Spinal cord (tissue), 9 donors: ENCODE measurements at regions not wholly inside any gene's neighbourhood (a gene's known extent, or its start where the extent isn't known, plus 50 kb on each side); places are given as distances from the start of the nearest gene placed in this dataset.

Source experiments
- DNase-seq, 6 donors: peaks; one replicate each; pipeline versions ENCODE4 v3.0.0 to v3.0.0-alpha.2; 2013 to 2015; ENCODE audit warnings: low spot score in 6 of 6, low read depth in 4 of 6
- H3K27ac ChIP-seq: one replicate; pipeline ENCODE4 v1.5.1; 2013; ENCODE audit warnings: low read depth, low read length, control low read depth
- H3K27me3 ChIP-seq: one replicate; pipeline ENCODE4 v1.6.1; 2013; ENCODE audit warnings: low read length; ENCODE audit not compliant: control insufficient read depth, insufficient read depth
- H3K36me3 ChIP-seq: one replicate; pipeline ENCODE4 v1.6.1; 2013; ENCODE audit warnings: low read length; ENCODE audit not compliant: control insufficient read depth, insufficient read depth
- H3K4me1 ChIP-seq: one replicate; pipeline ENCODE4 v1.6.1; 2013; ENCODE audit warnings: low read length; ENCODE audit not compliant: control insufficient read depth, insufficient read depth
- H3K4me3 ChIP-seq: one replicate; pipeline ENCODE4 v1.5.1; 2013; ENCODE audit warnings: low read depth, low read length, control low read depth
- H3K9me3 ChIP-seq: one replicate; pipeline ENCODE4 v1.6.1; 2013; ENCODE audit warnings: low read length; ENCODE audit not compliant: control insufficient read depth, insufficient read depth
- WGBS: methylation state at CpG from one replicate; pipeline ENCODE4 v1.1.5; 2013; ENCODE audit warnings: missing lambda C conversion rate; ENCODE audit not compliant: insufficient coverage; 5-methylcytosine and 5-hydroxymethylcytosine counted together
- donor health status: healthy.

GRCh38 chr10:78566284-78567111 lies 502.3 kb upstream of the ZMIZ1 start:
- no peaks in the 10 kb centered on the region for H3K9me3 ChIP-seq
- peaks cover 26% of the 10 kb centered on the region for H3K4me1 ChIP-seq
- WGBS = 48% methylated on average over 2 of the region's 8 CpGs
- no peak overlapping the region for H3K27ac ChIP-seq
- no peaks in the 10 kb centered on the region for H3K36me3 ChIP-seq
- no peaks in the 10 kb centered on the region for H3K27me3 ChIP-seq
- no peak overlapping the region for H3K4me3 ChIP-seq
- peak in 1 of 6 donors; percentile 47 for DNase-seq

- no peaks in the 10 kb centered on the region for H3K36me3 ChIP-seq
- H3K27ac ChIP-seq = no peak overlapping the region
- no peak overlapping the region for H3K4me3 ChIP-seq
- H3K9me3 ChIP-seq = no peaks in the 10 kb centered on the region
- peaks cover 39% of the 10 kb centered on the region for H3K4me1 ChIP-seq
- H3K27me3 ChIP-seq = no peaks in the 10 kb centered on the region
- 73% methylated on average over 10 of the region's 10 CpGs for WGBS
- DNase-seq = no peak
Measured at GRCh38 chr10:78567680-78568455, 500.9 kb upstream of the ZMIZ1 start.

GRCh38 chr10:78568620-78569019 lies 500.1 kb upstream of the ZMIZ1 start:
- Histone ChIP-seq H3K36me3 (no peaks in the 10 kb centered on the region), H3K27me3 (no peaks in the 10 kb centered on the region), H3K4me3 (no peak overlapping the region), H3K4me1 (peaks cover 36% of the 10 kb centered on the region), H3K27ac (no peak overlapping the region), H3K9me3 (no peaks in the 10 kb centered on the region)
- DNase-seq = no peak
- no CpG with 5 or more reads among the region's 2 CpGs for WGBS

- Histone ChIP-seq H3K9me3 (no peaks in the 10 kb centered on the region), H3K4me1 (peaks cover 50% of the 10 kb centered on the region), H3K27ac (peak overlapping the region; percentile 55), H3K36me3 (no peaks in the 10 kb centered on the region), H3K4me3 (no peak overlapping the region), H3K27me3 (peaks cover 2% of the 10 kb centered on the region)
- WGBS = 11% methylated on average over 7 of the region's 7 CpGs
- DNase-seq = peak in 3 of 6 donors; percentile 49 to 82 (median 77)
Measured at GRCh38 chr10:78570633-78571235, 498.0 kb upstream of the ZMIZ1 start.

GRCh38 chr10:78571286-78571685 lies 497.5 kb upstream of the ZMIZ1 start:
- Histone ChIP-seq H3K4me3 (no peak overlapping the region), H3K36me3 (no peaks in the 10 kb centered on the region), H3K4me1 (peaks cover 50% of the 10 kb centered on the region), H3K27me3 (peaks cover 2% of the 10 kb centered on the region), H3K9me3 (no peaks in the 10 kb centered on the region), H3K27ac (peak overlapping the region; percentile 55)
- WGBS = 73% methylated on average over 6 of the region's 7 CpGs
- peak in 2 of 6 donors; percentile 38 to 70 for DNase-seq

GRCh38 chr10:78571891-78572290 lies 496.9 kb upstream of the ZMIZ1 start:
- Histone ChIP-seq H3K4me1 (peaks cover 50% of the 10 kb centered on the region), H3K36me3 (no peaks in the 10 kb centered on the region), H3K27me3 (peaks cover 2% of the 10 kb centered on the region), H3K9me3 (no peaks in the 10 kb centered on the region), H3K4me3 (no peak overlapping the region), H3K27ac (no peak overlapping the region)
- WGBS = 83% methylated on average over 1 of the region's 1 CpG
- DNase-seq = no peak

- peaks cover 2% of the 10 kb centered on the region for H3K27me3 ChIP-seq
- no peaks in the 10 kb centered on the region for H3K9me3 ChIP-seq
- no peaks in the 10 kb centered on the region for H3K36me3 ChIP-seq
- H3K4me1 ChIP-seq = peaks cover 54% of the 10 kb centered on the region
- no peak overlapping the region for H3K4me3 ChIP-seq
- WGBS = 57% methylated on average over 1 of the region's 1 CpG
- DNase-seq = peak in 1 of 6 donors; percentile 47
- H3K27ac ChIP-seq = no peak overlapping the region
Measured at GRCh38 chr10:78572565-78572964, 496.2 kb upstream of the ZMIZ1 start.

GRCh38 chr10:78574547-78574946 lies 494.2 kb upstream of the ZMIZ1 start:
- Histone ChIP-seq H3K9me3 (no peaks in the 10 kb centered on the region), H3K4me1 (peaks cover 61% of the 10 kb centered on the region), H3K27me3 (peaks cover 2% of the 10 kb centered on the region), H3K36me3 (no peaks in the 10 kb centered on the region), H3K27ac (no peak overlapping the region), H3K4me3 (no peak overlapping the region)
- peak in 1 of 6 donors; percentile 71 for DNase-seq
- 59% methylated on average over 3 of the region's 7 CpGs for WGBS

GRCh38 chr10:78575400-78575799 lies 493.4 kb upstream of the ZMIZ1 start:
- Histone ChIP-seq H3K27ac (no peak overlapping the region), H3K36me3 (no peaks in the 10 kb centered on the region), H3K4me3 (no peak overlapping the region), H3K4me1 (peaks cover 59% of the 10 kb centered on the region), H3K9me3 (no peaks in the 10 kb centered on the region), H3K27me3 (peaks cover 2% of the 10 kb centered on the region)
- DNase-seq = no peak
- 49% methylated on average over 4 of the region's 6 CpGs for WGBS
